Testis (tissue), 2 donors: ENCODE measurements at regions not wholly inside any gene's neighbourhood (a gene's known extent, or its start where the extent isn't known, plus 50 kb on each side); places are given as distances from the start of the nearest gene placed in this dataset.

Experiments used
- DNase-seq: peaks from one replicate; pipeline ENCODE4 v3.0.0-alpha.2; 2019
- H3K27ac ChIP-seq, 2 donors: fragments of 200-600 bp; sonication (generic); one replicate each; pipeline ENCODE4 v1.5.1; 2019
- H3K27me3 ChIP-seq: fragments of 200-600 bp; sonication (generic); one replicate; pipeline ENCODE4 v1.5.1; 2019
- H3K36me3 ChIP-seq: fragments of 200-600 bp; sonication (generic); one replicate; pipeline ENCODE4 v1.5.1; 2017; ENCODE audit warnings: low read depth; ENCODE audit errors: missing control alignments
- H3K4me1 ChIP-seq: fragments of 200-600 bp; sonication (generic); one replicate; pipeline ENCODE4 v1.5.1; 2019
- H3K4me3 ChIP-seq, 2 donors: fragments of 200-600 bp; sonication (generic); one replicate each; pipeline ENCODE4 v1.5.1; 2017 to 2019
- H3K9me3 ChIP-seq: fragments of 200-600 bp; sonication (generic); one replicate; pipeline ENCODE4 v1.5.1; 2017
- POLR2A ChIP-seq: fragments of 450-650 bp; IDR thresholded peaks from one replicate; pipeline ENCODE4 v1.6.1; 2017; ENCODE audit warnings: antibody characterized with exemption, mild to moderate bottlenecking, moderate library complexity
- WGBS, 2 donors: methylation state at CpG; one replicate each; pipeline ENCODE4 v1.1.5; 2018; 5-methylcytosine and 5-hydroxymethylcytosine counted together
- intact Hi-C: fragments of 100-400 bp; cut with DNase I; formaldehyde crosslinking; loops from one replicate; pipeline ENCODE4 v1.15.1; 2023; ENCODE audit warnings: low total_unique reads
- TF ChIP-seq, protein P1 (sequence below), 3 experiments: fragments of 450-650 bp in 2 of 3; fragments of 200-600 bp in 1 of 3; sonication (generic) in 1 of 3; IDR thresholded peaks; one replicate each; pipeline ENCODE4 v1.5.1; 2016 to 2019; ENCODE audit warnings: antibody characterized with exemption in 3 of 3, mild to moderate bottlenecking in 2 of 3, moderate library complexity in 1 of 3

DNA sequence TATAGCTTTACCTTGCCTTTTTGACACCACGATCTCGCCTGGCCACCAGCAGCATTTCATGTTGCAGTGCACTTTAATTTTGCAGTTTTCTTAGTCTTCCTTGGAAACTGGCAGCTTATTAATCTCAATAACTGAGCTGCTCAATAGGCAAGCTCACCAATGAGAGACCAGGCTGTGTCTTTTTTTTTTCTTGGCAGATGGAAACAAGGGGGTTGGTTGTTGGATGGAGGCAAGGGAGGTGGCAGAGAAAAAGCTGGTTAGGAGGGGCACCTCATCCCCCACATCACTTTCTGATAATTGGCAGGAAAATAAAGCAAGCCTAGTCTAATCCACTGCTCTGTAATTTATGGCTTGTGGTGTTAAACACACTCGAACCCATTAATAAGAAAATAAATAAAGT, 324.5 kb upstream of the WWC1 start:
- Histone ChIP-seq H3K27ac (no peak overlapping the region), H3K4me1 (no peaks in the 10 kb centered on the region), H3K36me3 (no peaks in the 10 kb centered on the region), H3K4me3 (no peak overlapping the region), H3K27me3 (no peaks in the 10 kb centered on the region), H3K9me3 (no peaks in the 10 kb centered on the region)
- intact Hi-C loops: no loop called here
- TF ChIP-seq POLR2A: no peak
- TF ChIP-seq, protein P1, sequence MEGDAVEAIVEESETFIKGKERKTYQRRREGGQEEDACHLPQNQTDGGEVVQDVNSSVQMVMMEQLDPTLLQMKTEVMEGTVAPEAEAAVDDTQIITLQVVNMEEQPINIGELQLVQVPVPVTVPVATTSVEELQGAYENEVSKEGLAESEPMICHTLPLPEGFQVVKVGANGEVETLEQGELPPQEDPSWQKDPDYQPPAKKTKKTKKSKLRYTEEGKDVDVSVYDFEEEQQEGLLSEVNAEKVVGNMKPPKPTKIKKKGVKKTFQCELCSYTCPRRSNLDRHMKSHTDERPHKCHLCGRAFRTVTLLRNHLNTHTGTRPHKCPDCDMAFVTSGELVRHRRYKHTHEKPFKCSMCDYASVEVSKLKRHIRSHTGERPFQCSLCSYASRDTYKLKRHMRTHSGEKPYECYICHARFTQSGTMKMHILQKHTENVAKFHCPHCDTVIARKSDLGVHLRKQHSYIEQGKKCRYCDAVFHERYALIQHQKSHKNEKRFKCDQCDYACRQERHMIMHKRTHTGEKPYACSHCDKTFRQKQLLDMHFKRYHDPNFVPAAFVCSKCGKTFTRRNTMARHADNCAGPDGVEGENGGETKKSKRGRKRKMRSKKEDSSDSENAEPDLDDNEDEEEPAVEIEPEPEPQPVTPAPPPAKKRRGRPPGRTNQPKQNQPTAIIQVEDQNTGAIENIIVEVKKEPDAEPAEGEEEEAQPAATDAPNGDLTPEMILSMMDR (IDR thresholded peaks at IDR 0.05): no peak
- DNase-seq: no peak
- WGBS, 2 donors: 71 to 82% methylated on average over 3 of the region's 3 CpGs

GRCh38 chr5:167967494-167968177, 323.8 kb upstream of the WWC1 start:
- Histone ChIP-seq H3K27me3 (no peaks in the 10 kb centered on the region), H3K4me1 (no peaks in the 10 kb centered on the region), H3K36me3 (no peaks in the 10 kb centered on the region), H3K27ac (no peak overlapping the region), H3K4me3 (no peak overlapping the region), H3K9me3 (no peaks in the 10 kb centered on the region)
- intact Hi-C loops: no loop called here
- TF ChIP-seq, protein P1 (IDR thresholded peaks at IDR 0.05): no peak
- TF ChIP-seq POLR2A: no peak
- no peak for DNase-seq
- 34 to 49% methylated on average over 7 of the region's 7 CpGs for WGBS, 2 donors

DNA sequence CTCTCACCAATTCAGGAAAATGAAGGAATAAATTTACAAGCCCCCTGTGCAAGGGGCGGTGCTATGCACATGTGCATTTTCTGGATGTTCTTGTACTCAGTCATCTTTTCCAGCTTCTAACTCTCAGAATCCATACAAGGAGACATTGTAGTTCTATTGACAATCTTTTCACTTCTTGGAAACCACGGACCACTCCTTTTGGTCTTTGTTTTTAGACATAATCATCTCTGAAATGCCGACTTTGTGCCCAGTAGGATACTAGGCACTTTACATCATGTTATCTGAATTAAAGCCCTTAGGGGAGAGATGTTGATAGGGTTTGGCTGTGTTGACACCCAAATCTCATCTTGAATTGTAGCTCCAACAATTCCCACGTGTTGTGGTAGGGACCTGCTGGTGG, 322.6 kb upstream of the WWC1 start:
- 85 to 88% methylated on average over 4 of the region's 4 CpGs for WGBS, 2 donors
- Histone ChIP-seq H3K27me3 (no peaks in the 10 kb centered on the region), H3K27ac (no peak overlapping the region), H3K9me3 (no peaks in the 10 kb centered on the region), H3K4me3 (no peak overlapping the region), H3K4me1 (no peaks in the 10 kb centered on the region), H3K36me3 (no peaks in the 10 kb centered on the region)
- TF ChIP-seq POLR2A: no peak
- TF ChIP-seq, protein P1 (IDR thresholded peaks at IDR 0.05): no peak
- no peak for DNase-seq
- intact Hi-C loops: no loop called here

GRCh38 chr5:167969998-167970397, 321.4 kb upstream of the WWC1 start:
- H3K4me1 ChIP-seq: no peaks in the 10 kb centered on the region
- no peak overlapping the region for H3K4me3 ChIP-seq
- intact Hi-C loops: no loop called here
- no peak for DNase-seq
- WGBS, 2 donors: 58 to 78% methylated on average over 4 of the region's 4 CpGs
- H3K9me3 ChIP-seq: no peaks in the 10 kb centered on the region
- no peaks in the 10 kb centered on the region for H3K27me3 ChIP-seq
- no peaks in the 10 kb centered on the region for H3K36me3 ChIP-seq
- TF ChIP-seq, protein P1 (IDR thresholded peaks at IDR 0.05): no peak
- TF ChIP-seq POLR2A: no peak
- no peak overlapping the region for H3K27ac ChIP-seq

DNA sequence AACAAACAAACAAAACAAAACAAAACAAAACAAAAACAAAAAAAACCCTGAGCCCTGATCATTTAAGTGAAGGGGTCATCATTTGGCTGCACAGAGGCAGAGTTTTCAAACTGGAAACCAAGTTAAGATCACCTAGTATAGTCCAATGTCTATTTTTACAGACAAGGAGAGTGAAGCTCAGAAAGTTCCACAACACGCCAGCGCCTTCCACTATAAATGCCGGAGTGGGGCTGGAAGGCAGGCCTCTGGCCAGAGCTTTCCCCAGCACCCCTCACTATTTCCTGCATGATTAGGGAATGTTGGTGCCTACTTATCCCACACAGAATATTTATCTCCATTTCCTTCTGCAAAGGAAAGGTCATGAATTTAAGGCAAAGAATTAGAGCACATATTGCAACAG, 319.7 kb upstream of the WWC1 start:
- H3K4me3 ChIP-seq: no peak overlapping the region
- no peak for DNase-seq
- H3K27me3 ChIP-seq: no peaks in the 10 kb centered on the region
- 86 to 96% methylated on average over 3 of the region's 3 CpGs for WGBS, 2 donors
- TF ChIP-seq, protein P1 (IDR thresholded peaks at IDR 0.05): no peak
- no peaks in the 10 kb centered on the region for H3K9me3 ChIP-seq
- intact Hi-C loops: no loop called here
- no peaks in the 10 kb centered on the region for H3K36me3 ChIP-seq
- H3K27ac ChIP-seq: no peak overlapping the region
- H3K4me1 ChIP-seq: no peaks in the 10 kb centered on the region
